ENCODE measurements at regions not wholly inside any gene's neighbourhood (a gene's known extent, or its start where the extent isn't known, plus 50 kb on each side); places are given as distances from the start of the nearest gene placed in this dataset.
A peak's percentile ranks its signal among the peaks of the same experiment; 100 is the strongest.

- H3K4me3 ChIP-seq (ENCODE audit: low read depth, low read length) = no peak overlapping the region
- DNase-seq (ENCODE audit: low read depth) = no peak
- TF ChIP-seq CTCF (IDR thresholded peaks at IDR 0.05; ENCODE audit: insufficient read depth, low read depth, low read length, missing control alignments) = no peak
Measured at GRCh38 chr15:88337993-88338392, 81.5 kb upstream of the NTRK3 start.

GRCh38 chr15:88335074-88335473 is 78.5 kb upstream of the NTRK3 start:
- DNase-seq (ENCODE audit: low read depth) = no peak
- no peak overlapping the region for H3K4me3 ChIP-seq (ENCODE audit: low read depth, low read length)
- no peak for TF ChIP-seq CTCF (IDR thresholded peaks at IDR 0.05; ENCODE audit: insufficient read depth, low read depth, low read length, missing control alignments)

- H3K4me3 ChIP-seq (ENCODE audit: low read depth, low read length) = no peak overlapping the region
- no peak for TF ChIP-seq CTCF (IDR thresholded peaks at IDR 0.05; ENCODE audit: insufficient read depth, low read depth, low read length, missing control alignments)
- DNase-seq (ENCODE audit: low read depth) = no peak
Measured at GRCh38 chr15:88334436-88334835, 77.9 kb upstream of the NTRK3 start.

GRCh38 chr15:88331291-88331690 is 74.8 kb upstream of the NTRK3 start:
- peak; percentile 72 for DNase-seq (ENCODE audit: low read depth)
- no peak overlapping the region for H3K4me3 ChIP-seq (ENCODE audit: low read depth, low read length)
- TF ChIP-seq CTCF (IDR thresholded peaks at IDR 0.05; ENCODE audit: insufficient read depth, low read depth, low read length, missing control alignments) = peak; percentile 78

- TF ChIP-seq CTCF (IDR thresholded peaks at IDR 0.05; ENCODE audit: insufficient read depth, low read depth, low read length, missing control alignments) = no peak
Measured at GRCh38 chr15:88326924-88327323, 70.4 kb upstream of the NTRK3 start.

GRCh38 chr15:88324741-88325065 is 68.2 kb upstream of the NTRK3 start:
- no peak overlapping the region for H3K4me3 ChIP-seq (ENCODE audit: low read depth, low read length)
- TF ChIP-seq CTCF (IDR thresholded peaks at IDR 0.05; ENCODE audit: insufficient read depth, low read depth, low read length, missing control alignments) = no peak
- no peak for DNase-seq (ENCODE audit: low read depth)

More at GRCh38 chr15:88326924-88327323, 70.4 kb upstream of the NTRK3 start:
- no peak for DNase-seq (ENCODE audit: low read depth)
- H3K4me3 ChIP-seq (ENCODE audit: low read depth, low read length) = no peak overlapping the region

GRCh38 chr15:88323976-88324740 is 67.6 kb upstream of the NTRK3 start:
- no peak overlapping the region for H3K4me3 ChIP-seq (ENCODE audit: low read depth, low read length)
- no peak for TF ChIP-seq CTCF (IDR thresholded peaks at IDR 0.05; ENCODE audit: insufficient read depth, low read depth, low read length, missing control alignments)
- DNase-seq (ENCODE audit: low read depth) = no peak

All from GM12865 (cell line).